Esophagus (tissue), 2 donors: ENCODE measurements at regions not wholly inside any gene's neighbourhood (a gene's known extent, or its start where the extent isn't known, plus 50 kb on each side); places are given as distances from the start of the nearest gene placed in this dataset.
"Not testable (repeated sequence)": the region's sequence is repeated elsewhere in the genome, so short reads cannot be mapped to it uniquely, and the experiment has no call there.

ENCODE experiments used
- H3K27ac ChIP-seq, 2 donors: one replicate each; pipeline ENCODE4 v1.5.1; 2013; ENCODE audit warnings: low read depth in 2 of 2, mild to moderate bottlenecking in 2 of 2, inconsistent platforms in 1 of 2, low read length in 1 of 2, moderate library complexity in 1 of 2
- H3K27me3 ChIP-seq, 2 donors: one replicate each; pipeline ENCODE4 v1.6.1; 2013; ENCODE audit warnings: low read length in 2 of 2, control low read depth in 1 of 2, mild to moderate bottlenecking in 1 of 2; ENCODE audit not compliant: insufficient read depth in 2 of 2, control insufficient read depth in 1 of 2
- H3K36me3 ChIP-seq, 2 donors: one replicate each; pipeline ENCODE4 v1.6.1; 2013; ENCODE audit warnings: low read length in 1 of 2; ENCODE audit not compliant: control insufficient read depth in 2 of 2, insufficient read depth in 2 of 2
- H3K4me1 ChIP-seq, 2 donors: one replicate each; pipeline ENCODE4 v1.6.1; 2013; ENCODE audit warnings: low read length in 1 of 2; ENCODE audit not compliant: control insufficient read depth in 2 of 2, insufficient read depth in 2 of 2
- H3K4me3 ChIP-seq, 2 donors: one replicate each; pipeline ENCODE4 v1.5.1; 2013; ENCODE audit warnings: low read length in 2 of 2, mild to moderate bottlenecking in 2 of 2, low read depth in 1 of 2, moderate library complexity in 1 of 2
- H3K9me3 ChIP-seq, 2 donors: one replicate each; pipeline ENCODE4 v1.6.1; 2013; ENCODE audit warnings: mild to moderate bottlenecking in 2 of 2, low read depth in 1 of 2, low read length in 1 of 2, moderate library complexity in 1 of 2; ENCODE audit not compliant: control insufficient read depth in 2 of 2, insufficient read depth in 1 of 2
- WGBS, 2 donors: extraction: QIAGEN DNeasy Blood & Tissue Kit; methylation state at CpG; one replicate each; pipeline ENCODE4 v1.1.7; 2013; 5-methylcytosine and 5-hydroxymethylcytosine counted together
- donor health status: healthy with polysubstance abuse.
- donor health status: Bipolar disorder and iron deficiency.

- WGBS, 2 donors, result 51 to 62% methylated on average over 2 of the region's 2 CpGs
- Histone ChIP-seq H3K4me1 (no peaks in the 10 kb centered on the region), H3K27ac (no peak overlapping the region)
Measured at GRCh38 chr20:7151676-7152470, 384.4 kb downstream of the BMP2 start.

GRCh38 chr20:7155282-7155681, 387.8 kb downstream of the BMP2 start:
- Histone ChIP-seq H3K27me3 (no peaks in the 10 kb centered on the region), H3K9me3 (no peaks in the 10 kb centered on the region), H3K36me3 (no peaks in the 10 kb centered on the region), H3K4me1 (no peaks in the 10 kb centered on the region), H3K4me3 (no peak overlapping the region), H3K27ac (no peak overlapping the region)
- 69 to 73% methylated on average over 4 of the region's 4 CpGs for WGBS, 2 donors

More at GRCh38 chr20:7151676-7152470, 384.4 kb downstream of the BMP2 start:
- no peak overlapping the region for H3K4me3 ChIP-seq
- no peaks in the 10 kb centered on the region for H3K27me3 ChIP-seq
- H3K36me3 ChIP-seq, result no peaks in the 10 kb centered on the region
- no peaks in the 10 kb centered on the region for H3K9me3 ChIP-seq

- H3K4me3 ChIP-seq, result no peak overlapping the region
- H3K27ac ChIP-seq, result no peak overlapping the region
- H3K9me3 ChIP-seq, result no peaks in the 10 kb centered on the region
- H3K36me3 ChIP-seq, result no peaks in the 10 kb centered on the region
- WGBS, 2 donors, result 89 to 93% methylated on average over 2 of the region's 2 CpGs
- H3K4me1 ChIP-seq, result no peaks in the 10 kb centered on the region
- no peaks in the 10 kb centered on the region for H3K27me3 ChIP-seq
Measured at GRCh38 chr20:7155794-7156193, 388.3 kb downstream of the BMP2 start.

GRCh38 chr20:7159903-7160302, 392.4 kb downstream of the BMP2 start:
- H3K27ac ChIP-seq, result no peak overlapping the region
- no peaks in the 10 kb centered on the region for H3K36me3 ChIP-seq
- no peaks in the 10 kb centered on the region for H3K9me3 ChIP-seq
- no peak overlapping the region for H3K4me3 ChIP-seq
- H3K4me1 ChIP-seq, result no peaks in the 10 kb centered on the region
- H3K27me3 ChIP-seq, result no peaks in the 10 kb centered on the region

GRCh38 chr20:7161690-7162089, 394.2 kb downstream of the BMP2 start:
- Histone ChIP-seq H3K4me1 (no peaks in the 10 kb centered on the region), H3K27ac (no peak overlapping the region), H3K27me3 (no peaks in the 10 kb centered on the region), H3K4me3 (no peak overlapping the region), H3K36me3 (no peaks in the 10 kb centered on the region), H3K9me3 (no peaks in the 10 kb centered on the region)

GRCh38 chr20:7171911-7172310, 404.4 kb downstream of the BMP2 start:
- peaks cover 0 to 3% of the 10 kb centered on the region in 2 donors for H3K9me3 ChIP-seq
- H3K27ac ChIP-seq, result no peak overlapping the region
- H3K4me1 ChIP-seq, result no peaks in the 10 kb centered on the region
- H3K4me3 ChIP-seq, result no peak overlapping the region
- no peaks in the 10 kb centered on the region for H3K27me3 ChIP-seq
- no peaks in the 10 kb centered on the region for H3K36me3 ChIP-seq
- WGBS, 2 donors, result 30 to 37% methylated on average over 1 of the region's 1 CpG

- 78 to 94% methylated on average over 2 of the region's 2 CpGs for WGBS, 2 donors
- H3K4me3 ChIP-seq, result no peak overlapping the region
- no peaks in the 10 kb centered on the region for H3K4me1 ChIP-seq
Measured at GRCh38 chr20:7174554-7174953, 407.1 kb downstream of the BMP2 start.

GRCh38 chr20:7175827-7176226, 408.3 kb downstream of the BMP2 start:
- not testable (repeated sequence) for H3K27me3 ChIP-seq, H3K27ac ChIP-seq, H3K4me3 ChIP-seq, H3K4me1 ChIP-seq, H3K36me3 ChIP-seq, H3K9me3 ChIP-seq
- 84 to 94% methylated on average over 1 of the region's 1 CpG for WGBS, 2 donors

More at GRCh38 chr20:7174554-7174953, 407.1 kb downstream of the BMP2 start:
- Histone ChIP-seq H3K27ac (no peak overlapping the region), H3K36me3 (no peaks in the 10 kb centered on the region), H3K27me3 (no peaks in the 10 kb centered on the region), H3K9me3 (peaks cover 0 to 3% of the 10 kb centered on the region in 2 donors)

- Histone ChIP-seq H3K36me3 (no peaks in the 10 kb centered on the region), H3K4me3 (no peak overlapping the region), H3K4me1 (no peaks in the 10 kb centered on the region), H3K27me3 (no peaks in the 10 kb centered on the region), H3K9me3 (peaks cover 0 to 3% of the 10 kb centered on the region in 2 donors), H3K27ac (no peak overlapping the region)
- 90% methylated on average over 2 of the region's 2 CpGs for WGBS, 2 donors
Measured at GRCh38 chr20:7178004-7178403, 410.5 kb downstream of the BMP2 start.
